HG02938 (cell line): ENCODE measurements at regions not wholly inside any gene's neighbourhood (a gene's known extent, or its start where the extent isn't known, plus 50 kb on each side); places are given as distances from the start of the nearest gene placed in this dataset.

ENCODE experiments used
- ATAC-seq: cut with Tn5 transposase; IDR thresholded peaks from one replicate; pipeline ENCODE4 v1.9.1; 2021; ENCODE audit warnings: mild to moderate bottlenecking, moderate library complexity; ENCODE audit not compliant: unreplicated experiment

DNA sequence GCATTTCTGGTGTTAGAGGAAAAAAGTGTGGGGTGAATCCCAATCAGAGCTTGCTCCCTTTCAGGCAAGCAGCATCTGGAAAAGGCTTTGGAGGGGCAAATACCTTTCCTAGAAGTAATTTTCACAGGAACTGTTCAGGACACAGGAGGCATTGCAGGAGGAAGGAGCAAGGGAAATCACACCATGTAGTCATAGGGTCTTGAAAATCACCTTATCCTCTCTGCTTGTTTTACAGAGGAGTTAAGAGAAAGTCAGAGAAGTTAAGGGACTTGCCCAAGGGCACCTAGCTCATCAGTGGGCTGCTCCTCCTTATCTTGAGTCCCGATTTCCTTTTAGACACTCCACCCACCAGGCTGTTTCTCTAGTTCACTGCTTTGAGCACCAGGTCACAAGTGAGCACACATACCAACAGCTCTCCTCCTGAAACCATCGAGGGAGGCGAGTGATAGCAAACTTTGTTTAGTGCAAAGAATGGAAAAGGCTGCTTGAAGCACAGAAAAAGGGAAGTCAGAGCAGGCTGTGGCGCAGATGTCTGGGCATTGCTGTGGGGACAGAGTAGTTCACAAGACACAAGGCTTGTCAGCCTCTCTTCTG lies 89.2 kb upstream of the CXCR4 start:
- peak; percentile 50 for ATAC-seq

DNA sequence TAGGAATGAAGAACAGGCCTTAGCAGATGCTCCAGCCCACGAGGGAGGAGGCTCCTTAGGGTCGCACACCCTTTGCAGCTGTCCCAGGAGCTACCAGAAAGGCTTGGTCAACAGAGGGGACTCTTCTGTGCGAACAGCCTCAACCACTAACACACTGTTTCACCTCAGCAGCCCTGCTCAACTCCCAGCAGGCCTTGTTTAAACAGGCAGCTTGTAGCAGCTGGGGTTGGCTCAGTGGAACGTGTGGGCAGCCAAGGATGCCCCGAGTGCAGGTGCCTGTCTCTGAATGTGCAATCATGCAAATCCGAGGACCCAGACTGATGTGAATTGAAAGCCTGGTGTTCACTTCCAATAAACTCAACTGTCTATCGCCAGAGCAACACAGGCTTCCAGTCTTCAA lies 88.7 kb upstream of the CXCR4 start:
- ATAC-seq, result peak; percentile 94

DNA sequence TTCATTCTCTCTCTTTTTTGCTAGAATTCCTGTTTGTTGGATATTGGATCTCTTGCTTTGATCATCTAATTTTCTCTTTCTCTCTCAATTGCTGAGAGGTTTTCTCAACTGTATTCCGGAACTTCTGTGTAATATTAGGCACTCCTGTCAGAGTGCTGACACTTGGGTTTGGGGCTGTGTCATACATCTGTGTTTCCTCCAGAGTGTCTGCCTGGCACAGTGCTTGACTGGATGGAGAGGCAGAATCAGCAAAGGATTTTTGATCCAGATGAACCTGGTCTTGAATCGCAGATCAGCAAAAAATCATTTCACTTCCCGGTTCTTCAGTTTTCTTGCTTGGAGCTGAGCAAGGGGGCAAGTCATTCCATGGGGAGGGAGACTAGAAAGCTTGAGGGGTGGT lies 87.7 kb upstream of the CXCR4 start:
- ATAC-seq, result no peak

DNA sequence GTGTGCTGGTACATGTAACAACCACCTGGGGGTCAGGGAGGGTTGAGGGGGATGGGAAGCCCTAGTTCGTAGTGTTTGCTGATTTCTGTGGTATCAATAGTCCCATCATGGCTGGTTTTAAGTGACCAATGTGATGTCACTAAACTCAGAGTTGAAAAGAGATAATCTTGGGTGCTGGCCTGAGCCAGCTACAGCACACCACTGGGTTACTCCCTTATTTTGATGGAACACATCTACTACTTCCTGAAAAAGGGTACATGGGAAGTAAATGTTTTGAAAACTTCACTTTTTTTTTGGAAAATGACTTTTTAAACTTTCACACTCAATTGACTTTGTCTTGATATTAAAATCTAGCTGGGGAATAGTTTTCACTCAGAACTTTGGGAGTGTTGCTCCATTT lies 87.0 kb upstream of the CXCR4 start:
- no peak for ATAC-seq

DNA sequence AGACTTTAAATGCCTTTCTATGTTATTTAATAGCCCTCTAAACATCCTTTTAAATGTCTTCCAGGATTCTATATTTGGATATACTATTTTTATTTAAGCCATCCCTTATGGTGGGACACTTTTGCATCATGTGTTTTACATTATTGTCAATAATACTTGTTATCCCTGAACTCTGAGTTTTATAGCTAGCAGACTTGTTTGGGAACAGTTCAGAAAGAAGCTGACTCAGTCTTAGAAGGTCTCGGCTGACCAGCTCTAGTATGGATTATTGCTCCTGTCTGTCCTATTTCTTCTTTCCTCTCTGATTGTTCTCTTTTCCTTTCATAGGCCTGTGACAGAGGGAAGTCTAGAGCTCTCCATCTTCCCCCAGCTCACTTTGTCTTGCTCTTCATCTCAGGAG lies 77.3 kb upstream of the CXCR4 start:
- ATAC-seq, result no peak

DNA sequence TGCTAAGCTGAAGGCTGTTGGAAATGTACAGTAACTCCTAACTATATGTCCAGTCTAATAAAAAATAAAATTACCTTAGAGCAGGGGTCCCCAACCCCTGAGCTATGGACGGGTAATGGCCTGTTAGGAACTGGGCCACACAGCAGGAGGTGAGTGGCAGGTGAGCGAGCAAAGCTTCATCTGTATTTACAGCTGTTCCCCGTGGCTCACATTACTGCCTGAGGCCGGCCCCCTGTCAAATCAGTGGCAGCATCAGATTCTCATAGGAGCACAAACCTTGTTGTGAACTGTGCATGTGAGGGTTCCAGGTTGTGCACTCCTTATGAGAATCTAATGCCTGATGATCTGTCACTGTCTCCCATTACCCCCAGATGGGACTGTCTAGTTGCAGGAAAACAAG lies 73.1 kb upstream of the CXCR4 start:
- no peak for ATAC-seq

DNA sequence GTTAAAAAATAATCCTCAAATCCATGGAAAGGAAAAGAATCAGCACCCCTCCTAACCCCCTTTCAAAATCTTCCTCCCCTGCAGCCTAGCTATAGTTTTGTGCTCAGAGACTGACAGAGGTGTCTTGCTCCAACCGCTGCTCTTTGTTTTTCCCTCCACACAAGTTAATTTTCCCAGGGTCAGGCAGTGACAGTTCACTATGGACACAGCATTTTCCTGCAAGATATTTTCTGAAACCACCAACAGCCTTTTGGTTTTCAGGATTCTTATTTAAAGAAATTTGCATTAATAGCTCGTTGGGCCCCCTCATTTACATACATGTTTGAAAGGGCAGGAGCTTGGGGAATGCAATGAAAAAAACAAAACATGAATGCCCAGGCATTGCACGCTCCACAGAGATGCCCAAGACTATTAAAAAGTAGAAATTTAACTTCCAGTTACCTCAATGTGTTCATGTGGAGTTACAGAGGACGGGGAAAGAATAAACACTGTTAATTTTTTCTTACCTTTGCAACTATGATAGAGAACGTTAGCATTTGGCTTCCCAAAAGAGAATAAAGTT lies 71.4 kb upstream of the CXCR4 start:
- no peak for ATAC-seq

DNA sequence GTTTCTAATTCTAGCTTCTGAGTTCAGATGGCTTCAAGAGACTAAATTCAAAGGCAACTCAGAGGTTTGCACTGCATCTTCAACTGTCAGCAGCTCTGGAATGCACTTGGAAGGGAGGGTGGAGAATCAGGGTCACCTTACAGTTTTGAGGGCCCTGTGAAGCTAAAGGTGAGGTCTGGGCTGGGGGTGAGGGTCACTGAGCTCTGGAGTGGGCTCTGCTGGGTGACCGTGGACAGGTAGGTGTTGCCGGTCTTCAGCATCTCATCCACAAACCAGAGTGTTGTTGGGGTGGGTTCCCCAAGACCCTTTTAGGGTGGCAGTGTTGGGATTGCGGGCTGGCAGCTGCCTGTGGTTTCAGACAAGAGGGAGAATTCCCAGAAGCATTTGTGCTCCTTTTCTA lies 70.1 kb upstream of the CXCR4 start:
- ATAC-seq, result no peak

DNA sequence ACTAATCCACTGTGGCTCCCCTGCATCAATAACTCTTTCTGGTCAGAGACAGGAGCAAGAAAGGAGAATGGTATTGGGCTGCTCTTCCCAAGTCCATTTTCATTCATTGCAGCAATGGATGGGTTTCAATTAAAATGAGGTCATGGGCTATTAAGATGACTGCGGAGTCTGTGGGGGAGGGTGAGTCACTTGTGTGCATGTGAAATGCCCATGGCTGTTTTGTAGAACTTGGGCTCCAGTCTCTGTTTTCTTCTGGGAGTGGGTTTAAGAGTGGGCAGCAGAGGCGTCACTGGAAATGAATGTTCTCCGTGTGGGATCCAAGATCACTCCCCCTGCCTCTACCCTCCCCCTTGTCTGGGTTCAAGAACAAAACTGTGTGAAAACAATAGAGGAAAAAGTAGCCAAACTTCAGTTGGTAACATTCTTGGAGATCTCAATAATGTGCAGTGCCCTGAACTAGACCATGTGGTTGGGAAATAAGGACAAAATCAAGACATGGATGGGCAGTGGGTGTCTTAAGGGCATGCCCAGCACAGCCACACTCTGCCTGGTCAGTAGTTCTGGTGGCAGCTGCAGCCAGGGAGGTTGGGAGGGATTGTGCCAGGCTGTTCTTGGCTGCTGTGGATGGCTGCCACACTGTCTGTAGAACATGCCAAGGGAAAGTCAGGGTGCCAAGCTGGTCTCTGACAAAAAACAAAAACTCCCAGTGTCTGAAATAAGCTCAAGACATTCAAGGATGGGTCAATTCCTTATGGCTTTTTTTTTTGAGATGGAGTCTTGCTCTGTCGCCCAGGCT lies 68.2 kb upstream of the CXCR4 start:
- no peak for ATAC-seq

DNA sequence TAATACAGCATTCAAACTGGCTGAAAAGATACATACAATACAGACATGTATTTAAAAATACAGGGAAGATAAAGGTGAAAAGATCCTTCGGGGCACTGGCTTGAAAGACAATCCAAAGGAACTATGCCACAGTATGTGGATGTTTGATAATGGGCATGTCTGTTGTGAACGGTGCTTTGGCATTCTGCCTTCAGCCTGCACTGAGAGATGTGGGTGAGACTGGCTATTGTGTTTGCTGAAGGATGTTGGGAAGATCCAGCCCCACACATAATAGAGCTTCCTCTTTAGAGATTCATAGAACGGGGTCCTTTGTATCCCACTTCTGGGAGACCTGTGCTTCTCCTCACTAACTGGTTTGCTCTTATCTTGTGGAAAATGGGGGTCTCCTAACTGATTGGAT lies 65.1 kb upstream of the CXCR4 start:
- ATAC-seq, result no peak

DNA sequence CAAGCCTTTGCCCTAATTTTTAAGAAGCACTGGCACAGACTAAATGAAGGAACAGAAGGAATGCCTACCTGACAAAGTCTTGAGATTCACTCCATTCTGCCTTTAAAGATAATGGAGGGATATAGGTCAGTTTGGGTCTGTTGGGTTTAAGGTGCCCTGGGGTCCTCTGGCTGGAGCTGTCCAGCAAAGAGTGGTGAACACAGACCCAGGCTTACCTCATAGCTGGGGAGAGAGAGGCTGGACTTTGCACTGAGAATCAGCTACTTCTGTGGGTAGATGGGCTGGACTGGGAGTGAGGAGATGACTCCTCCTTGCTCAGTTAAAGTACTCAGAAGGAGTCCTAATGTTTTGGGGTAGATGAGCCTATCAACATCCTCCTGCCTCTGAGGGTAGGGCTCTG lies 64.4 kb upstream of the CXCR4 start:
- ATAC-seq, result no peak

DNA sequence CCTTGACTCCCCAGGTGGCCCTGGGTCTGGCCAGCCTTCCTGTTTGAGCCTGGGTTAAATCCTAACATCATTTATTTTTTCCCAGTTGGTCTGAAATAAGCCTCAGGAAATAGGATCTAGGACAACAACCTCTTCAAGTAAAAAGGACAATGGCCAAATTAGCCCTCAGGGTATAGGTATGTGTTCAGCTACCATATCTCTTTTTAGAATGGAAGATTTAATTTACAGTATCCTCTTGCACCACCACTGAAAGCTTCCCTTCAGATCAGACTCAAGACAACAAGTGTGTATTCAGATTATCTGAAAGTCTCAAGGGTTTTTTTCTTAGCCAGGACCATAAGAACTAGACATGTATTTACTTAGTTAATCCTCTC lies 61.6 kb upstream of the CXCR4 start:
- ATAC-seq, result no peak

DNA sequence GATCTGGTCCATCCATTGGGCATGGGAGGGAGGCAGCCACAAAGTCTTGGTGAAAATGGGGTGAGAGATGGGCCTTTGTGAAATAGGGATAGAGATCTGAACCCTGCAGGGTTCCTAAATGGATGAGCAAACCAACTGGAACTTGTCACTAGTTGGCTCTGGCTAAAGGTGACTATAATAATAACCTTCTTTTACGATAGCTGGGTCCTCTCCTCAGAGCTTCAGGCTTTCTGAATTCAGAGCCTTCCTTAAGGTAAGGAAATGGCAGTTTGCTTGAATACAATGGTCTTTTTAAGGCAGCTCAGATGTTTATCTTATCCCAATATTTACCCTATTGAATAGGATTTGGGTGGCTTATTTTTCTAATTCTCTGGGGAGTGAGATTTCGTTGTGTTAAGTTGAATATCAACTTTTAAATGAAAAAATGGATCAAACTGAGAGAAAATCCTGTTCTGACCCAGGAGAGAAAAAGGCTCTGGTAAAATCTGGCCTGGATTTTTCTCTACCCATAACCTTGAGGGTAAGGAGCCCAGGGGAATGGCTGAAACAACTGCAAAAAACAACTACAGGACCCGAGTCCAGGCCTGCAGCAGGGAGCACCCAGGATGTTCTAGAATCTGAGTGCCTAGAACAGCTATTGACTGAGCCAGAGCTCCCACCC lies 61.1 kb upstream of the CXCR4 start:
- ATAC-seq, result no peak

DNA sequence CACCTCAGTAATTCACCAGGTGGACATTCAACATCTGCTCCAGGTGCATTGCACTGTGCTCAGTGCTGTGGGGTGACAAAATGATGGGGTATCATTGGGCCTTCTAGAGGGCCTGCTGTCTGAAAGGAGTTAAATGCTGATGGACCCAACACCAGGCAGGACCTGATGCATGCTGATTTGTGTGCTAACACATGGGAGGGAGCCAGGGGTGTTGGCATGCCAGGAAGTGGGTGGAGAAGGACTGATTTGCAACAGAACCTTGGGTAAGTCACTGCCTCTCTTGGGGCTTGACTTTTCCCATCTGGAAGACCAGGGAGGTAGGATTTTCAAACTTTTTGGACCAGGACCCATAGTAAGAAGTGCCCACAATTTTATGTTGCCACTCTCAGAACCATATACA lies 57.9 kb upstream of the CXCR4 start:
- ATAC-seq, result no peak

DNA sequence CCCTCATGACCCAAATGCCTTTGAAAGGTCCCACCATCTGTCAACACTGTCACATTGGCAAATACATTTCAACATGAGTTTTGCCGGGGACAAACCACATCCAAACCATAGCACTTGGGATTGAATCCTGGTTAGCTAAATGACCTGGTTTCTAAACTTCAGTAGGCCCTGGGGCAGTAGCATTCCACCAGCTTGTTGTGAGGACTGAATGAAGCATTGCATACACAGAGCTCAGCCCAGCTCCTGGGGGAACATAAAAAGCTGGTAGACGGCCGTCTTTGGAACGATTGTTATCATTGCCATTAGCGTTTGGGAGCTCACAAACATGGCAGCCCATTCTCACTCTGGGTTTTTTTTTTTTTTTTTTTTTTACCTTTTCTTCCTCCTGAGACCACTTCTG lies 57.5 kb upstream of the CXCR4 start:
- no peak for ATAC-seq

DNA sequence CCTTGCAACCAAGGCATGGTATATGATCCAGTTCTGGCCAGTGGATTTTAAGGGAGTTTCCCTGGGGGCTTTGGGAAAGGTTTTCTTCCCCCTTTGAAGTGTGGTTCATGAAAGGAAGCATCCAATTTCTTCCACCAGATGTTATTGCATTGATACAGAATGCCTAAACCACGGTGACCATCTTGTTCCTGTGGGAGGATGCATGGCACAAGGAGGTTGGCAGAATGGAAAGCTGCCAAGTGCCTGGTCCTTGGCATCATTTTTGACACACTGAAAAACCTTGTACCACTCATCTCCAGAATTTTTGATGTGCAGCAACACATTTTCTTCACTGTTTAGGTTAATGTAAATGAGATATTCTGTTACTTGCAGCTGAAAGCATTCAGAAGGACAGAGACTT lies 55.2 kb upstream of the CXCR4 start:
- ATAC-seq, result no peak

DNA sequence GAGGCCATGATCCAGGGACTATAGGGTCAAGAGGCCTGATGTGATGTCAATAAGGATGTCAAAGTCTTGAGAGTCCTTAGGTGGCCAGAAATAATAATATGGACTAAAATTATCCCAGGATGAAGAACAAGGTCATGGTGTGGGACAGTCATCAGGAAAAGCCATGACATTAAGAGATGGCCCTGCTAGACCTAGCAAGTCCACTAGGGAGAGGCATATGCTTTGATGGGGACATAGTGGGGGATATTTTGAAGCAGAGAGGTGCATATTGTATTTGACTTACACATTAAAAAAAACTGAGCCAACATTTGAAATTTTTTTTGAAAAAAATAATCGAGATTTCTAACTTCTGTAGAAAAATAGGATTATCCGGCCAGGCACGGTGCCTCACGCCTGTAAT lies 53.3 kb upstream of the CXCR4 start:
- ATAC-seq, result no peak

DNA sequence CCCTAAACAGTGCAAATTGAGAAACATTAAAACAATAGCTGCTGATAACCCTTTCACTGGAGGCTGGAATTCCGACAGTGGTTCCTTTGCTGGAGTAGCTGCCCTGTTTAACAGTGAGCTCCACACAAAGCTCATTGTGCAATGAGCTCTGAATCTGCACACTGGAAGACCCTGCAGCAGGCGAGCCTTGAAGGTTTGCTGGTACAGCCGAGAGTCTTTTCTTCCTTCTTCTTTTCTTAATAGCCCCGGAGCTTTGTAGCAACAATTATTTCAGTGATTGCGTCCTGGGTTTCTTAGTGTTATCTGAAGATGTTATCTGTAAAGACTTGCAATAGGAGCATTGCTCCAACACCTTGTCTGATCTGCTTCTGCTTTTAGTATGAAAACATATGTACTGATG lies 50.8 kb upstream of the CXCR4 start:
- ATAC-seq, result no peak

DNA sequence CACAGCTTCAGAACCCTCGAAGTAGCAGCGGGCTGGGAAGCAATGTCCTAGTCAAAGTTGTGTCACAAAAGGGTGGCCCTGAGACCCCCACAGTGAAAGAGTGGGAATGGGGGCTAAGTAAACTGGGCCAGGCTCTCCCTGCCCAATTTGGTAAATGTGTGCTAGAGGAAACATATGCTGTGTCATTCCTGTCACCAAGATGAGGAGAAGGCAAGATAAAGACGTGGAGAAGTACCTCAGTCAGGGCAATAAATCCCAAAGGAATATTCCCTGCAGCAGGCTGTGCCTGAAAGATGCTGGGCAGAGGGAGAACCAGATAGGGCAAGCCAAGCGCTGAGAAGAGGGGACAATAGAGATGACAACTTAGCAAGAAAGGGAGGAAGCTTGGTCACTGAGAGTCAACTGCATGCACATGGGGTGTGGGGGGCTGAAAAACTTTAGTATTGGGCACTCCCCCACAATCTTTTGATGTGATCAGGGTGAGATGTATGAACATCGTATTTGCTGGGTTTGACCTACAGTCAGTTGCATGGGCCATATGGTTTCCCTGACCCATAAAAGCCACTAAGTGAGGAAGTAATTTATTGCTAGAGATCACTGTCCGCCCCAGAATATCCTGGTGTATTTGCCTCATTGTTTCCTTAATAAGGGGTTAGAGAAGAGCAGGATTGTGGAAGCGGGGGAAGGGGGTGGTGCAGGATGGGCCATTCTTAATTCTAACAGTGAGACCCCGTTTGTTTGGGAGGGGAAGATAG lies 49.9 kb upstream of the CXCR4 start:
- ATAC-seq, result no peak
